ENCODE measurements at regions not wholly inside any gene's neighbourhood (a gene's known extent, or its start where the extent isn't known, plus 50 kb on each side); places are given as distances from the start of the nearest gene placed in this dataset.

GRCh38 chr2:129894616-129895015 is 84.8 kb upstream of the RAB6C start:
- Histone ChIP-seq H3K27me3 (ENCODE audit: control insufficient read depth, insufficient read depth, low read length) (no peaks in the 10 kb centered on the region), H3K4me3 (ENCODE audit: low read depth, low read length) (no peak overlapping the region), H3K9me3 (ENCODE audit: control insufficient read depth, insufficient read depth, low read length) (no peaks in the 10 kb centered on the region), H3K27ac (ENCODE audit: low read depth, low read length) (no peak overlapping the region)
- ChIA-PET CTCF (no interaction called here), POLR2A (no interaction called here)
- no peak for DNase-seq (ENCODE audit: low read depth, low spot score)
- TF ChIP-seq CTCF (IDR thresholded peaks at IDR 0.05; ENCODE audit: low read depth, low read length): no peak

GRCh38 chr2:129895061-129895460 is 84.4 kb upstream of the RAB6C start:
- no peak for TF ChIP-seq CTCF (IDR thresholded peaks at IDR 0.05; ENCODE audit: low read depth, low read length)
- CTCF ChIA-PET: no interaction called here
- POLR2A ChIA-PET: no interaction called here

GRCh38 chr2:129895526-129896082 is 83.9 kb upstream of the RAB6C start:
- Histone ChIP-seq H3K27ac (ENCODE audit: low read depth, low read length) (no peak overlapping the region), H3K4me3 (ENCODE audit: low read depth, low read length) (no peak overlapping the region), H3K27me3 (ENCODE audit: control insufficient read depth, insufficient read depth, low read length) (no peaks in the 10 kb centered on the region), H3K9me3 (ENCODE audit: control insufficient read depth, insufficient read depth, low read length) (no peaks in the 10 kb centered on the region)
- POLR2A ChIA-PET: no interaction called here
- CTCF ChIA-PET: no interaction called here
- no peak for TF ChIP-seq CTCF (IDR thresholded peaks at IDR 0.05; ENCODE audit: low read depth, low read length)
- DNase-seq (ENCODE audit: low read depth, low spot score): no peak

More at GRCh38 chr2:129895061-129895460, 84.4 kb upstream of the RAB6C start:
- Histone ChIP-seq H3K27me3 (ENCODE audit: control insufficient read depth, insufficient read depth, low read length) (no peaks in the 10 kb centered on the region), H3K27ac (ENCODE audit: low read depth, low read length) (no peak overlapping the region), H3K4me3 (ENCODE audit: low read depth, low read length) (no peak overlapping the region), H3K9me3 (ENCODE audit: control insufficient read depth, insufficient read depth, low read length) (no peaks in the 10 kb centered on the region)
- DNase-seq (ENCODE audit: low read depth, low spot score): no peak

GRCh38 chr2:129896226-129897100 is 83.0 kb upstream of the RAB6C start:
- H3K9me3 ChIP-seq (ENCODE audit: control insufficient read depth, insufficient read depth, low read length): no peaks in the 10 kb centered on the region
- ChIA-PET CTCF (no interaction called here), POLR2A (no interaction called here)
- H3K27ac ChIP-seq (ENCODE audit: low read depth, low read length): no peak overlapping the region
- H3K27me3 ChIP-seq (ENCODE audit: control insufficient read depth, insufficient read depth, low read length): no peaks in the 10 kb centered on the region
- DNase-seq (ENCODE audit: low read depth, low spot score): no peak
- no peak for TF ChIP-seq CTCF (IDR thresholded peaks at IDR 0.05; ENCODE audit: low read depth, low read length)
- no peak overlapping the region for H3K4me3 ChIP-seq (ENCODE audit: low read depth, low read length)

- no peak for DNase-seq (ENCODE audit: low read depth, low spot score)
- TF ChIP-seq CTCF (IDR thresholded peaks at IDR 0.05; ENCODE audit: low read depth, low read length): no peak
- Histone ChIP-seq H3K4me3 (ENCODE audit: low read depth, low read length) (no peak overlapping the region), H3K27ac (ENCODE audit: low read depth, low read length) (no peak overlapping the region), H3K9me3 (ENCODE audit: control insufficient read depth, insufficient read depth, low read length) (no peaks in the 10 kb centered on the region), H3K27me3 (ENCODE audit: control insufficient read depth, insufficient read depth, low read length) (no peaks in the 10 kb centered on the region)
- ChIA-PET CTCF (no interaction called here), POLR2A (no interaction called here)
Measured at GRCh38 chr2:129901754-129902415, 77.6 kb upstream of the RAB6C start.

All from AG04450 (cell line).